Kidney glomerular epithelial cell (primary cell): ENCODE measurements at regions not wholly inside any gene's neighbourhood (a gene's known extent, or its start where the extent isn't known, plus 50 kb on each side); places are given as distances from the start of the nearest gene placed in this dataset.
"Not testable (repeated sequence)": the region's sequence is repeated elsewhere in the genome, so short reads cannot be mapped to it uniquely, and the experiment has no call there.

Source experiments
- DNase-seq: peaks from one replicate; lab custom pipeline; 2025; lab: John Stamatoyannopoulos, UW

GRCh38 chr13:55053891-55054550, 2025.4 kb downstream of the OLFM4 start:
- DNase-seq: not testable (repeated sequence)

DNA sequence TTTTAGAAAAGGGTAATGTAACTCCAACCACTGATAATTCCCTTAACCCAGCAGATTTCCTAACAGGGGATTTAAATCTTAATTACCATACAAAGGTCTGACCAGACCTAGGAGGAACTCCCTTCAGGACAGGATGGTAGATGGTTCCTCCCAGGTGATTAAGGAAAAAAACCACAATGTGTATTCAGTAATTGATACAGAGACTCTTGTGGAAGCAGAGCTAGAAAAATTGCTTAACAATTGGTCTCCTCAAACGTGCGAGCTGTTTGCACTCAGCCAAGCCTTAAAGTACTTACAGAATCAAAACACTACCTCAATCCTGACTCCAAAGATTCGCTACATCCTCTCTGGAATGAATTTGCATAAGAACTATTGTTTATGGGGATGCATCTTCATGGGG, 2027.1 kb downstream of the OLFM4 start:
- DNase-seq: not testable (repeated sequence)

DNA sequence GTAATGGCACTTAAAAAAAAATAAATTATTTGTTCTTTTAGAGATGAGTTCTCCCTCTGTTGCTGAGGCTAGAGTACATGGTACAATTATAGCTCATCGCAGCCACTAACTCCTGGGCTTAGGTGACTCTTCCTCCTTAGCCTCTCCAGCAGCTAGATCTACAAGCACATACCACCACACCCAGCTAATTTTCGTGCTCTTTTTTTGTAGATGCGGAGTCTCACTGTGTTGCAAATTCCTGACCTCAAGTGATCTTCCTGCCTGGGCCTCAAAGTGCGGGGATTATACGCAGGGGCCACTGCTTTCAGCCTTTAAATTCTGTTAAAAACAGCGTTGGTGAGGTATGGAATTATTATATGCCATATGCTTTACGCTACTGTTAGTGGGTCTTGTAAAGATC, 2034.0 kb downstream of the OLFM4 start:
- no peak for DNase-seq

GRCh38 chr13:55067946-55068345, 2039.3 kb downstream of the OLFM4 start:
- no peak for DNase-seq

- DNase-seq: no peak
Measured at GRCh38 chr13:55069746-55070145, 2041.1 kb downstream of the OLFM4 start.

DNA sequence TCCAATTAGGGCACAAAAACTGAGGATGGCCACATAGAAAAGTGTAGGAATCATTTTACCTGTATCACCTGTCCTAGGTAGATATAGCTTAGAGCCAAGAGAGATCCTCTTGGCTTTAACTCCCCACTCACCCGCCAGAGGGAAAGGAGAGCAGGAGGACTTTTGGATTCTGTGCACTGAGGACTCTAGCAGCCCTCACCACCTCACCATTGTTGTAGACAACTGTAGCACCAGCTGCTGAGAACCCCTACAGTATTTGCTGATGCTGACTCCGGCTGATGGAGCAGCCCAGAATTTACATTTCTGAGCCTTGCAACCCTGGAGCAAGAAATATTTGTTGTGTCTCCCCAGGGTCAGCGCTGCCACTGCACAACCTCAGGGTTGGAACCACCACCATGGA, 2044.4 kb downstream of the OLFM4 start:
- no peak for DNase-seq

DNA sequence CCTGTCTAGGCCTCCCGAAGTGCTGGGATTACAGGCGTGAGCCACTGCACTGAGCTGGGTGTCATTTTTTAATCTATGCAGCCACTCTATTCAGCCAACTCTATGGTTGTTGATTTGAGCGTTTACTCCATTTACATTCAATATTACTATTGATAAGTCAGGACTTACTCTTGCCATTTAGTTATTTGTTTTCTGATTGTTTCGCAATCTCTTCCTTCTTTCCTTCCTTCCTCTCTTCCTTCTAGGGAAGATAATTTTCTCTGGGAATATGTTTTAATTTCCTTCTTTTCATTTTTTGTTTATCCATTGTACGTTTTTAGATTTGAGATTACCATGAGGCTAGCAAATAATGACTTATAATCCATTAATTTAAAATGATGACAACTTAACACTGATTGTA, 2056.0 kb downstream of the OLFM4 start:
- DNase-seq: no peak

DNA sequence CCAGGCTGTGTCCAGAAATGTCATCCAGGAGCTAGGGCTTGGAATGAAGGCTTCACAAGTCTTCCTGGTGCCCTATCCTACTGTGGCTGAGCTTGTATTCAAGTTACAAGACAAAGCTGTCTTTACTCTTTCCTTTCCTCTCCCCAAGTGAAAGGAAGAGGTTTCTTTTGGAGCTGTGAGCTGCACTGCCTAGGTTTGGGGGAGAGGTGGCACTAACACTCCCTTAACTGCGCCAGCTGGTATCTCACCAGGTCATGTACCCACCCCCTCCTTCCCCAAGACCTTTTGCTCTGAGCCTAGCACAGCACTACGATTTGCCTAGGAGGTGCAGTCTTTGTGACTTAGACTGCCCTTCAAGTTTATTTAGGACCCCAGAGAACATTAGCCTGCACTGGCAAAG, 2053.6 kb upstream of the PRR20A start:
- no peak for DNase-seq

- DNase-seq: no peak
Measured at GRCh38 chr13:55090612-55091011, 2050.1 kb upstream of the PRR20A start.

DNA sequence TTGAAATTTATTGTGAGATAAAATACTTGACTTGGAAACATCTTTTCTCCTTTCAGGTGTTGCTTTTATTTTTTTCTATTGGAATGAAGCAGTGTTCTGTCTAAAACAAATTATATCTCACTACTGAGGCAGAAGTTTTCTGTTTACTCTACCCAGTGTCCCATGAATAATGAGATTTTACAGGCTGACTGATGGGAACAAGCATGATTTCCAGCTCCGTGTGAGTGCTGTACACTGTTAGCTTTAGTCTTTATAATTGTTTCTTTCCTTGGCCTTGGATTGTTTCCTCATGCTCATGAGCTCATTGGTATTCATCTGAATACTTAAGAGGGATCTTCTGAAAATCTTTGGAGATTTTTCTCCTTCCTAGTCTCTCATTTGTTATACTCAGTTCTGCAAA, 2049.5 kb upstream of the PRR20A start:
- DNase-seq: no peak

DNA sequence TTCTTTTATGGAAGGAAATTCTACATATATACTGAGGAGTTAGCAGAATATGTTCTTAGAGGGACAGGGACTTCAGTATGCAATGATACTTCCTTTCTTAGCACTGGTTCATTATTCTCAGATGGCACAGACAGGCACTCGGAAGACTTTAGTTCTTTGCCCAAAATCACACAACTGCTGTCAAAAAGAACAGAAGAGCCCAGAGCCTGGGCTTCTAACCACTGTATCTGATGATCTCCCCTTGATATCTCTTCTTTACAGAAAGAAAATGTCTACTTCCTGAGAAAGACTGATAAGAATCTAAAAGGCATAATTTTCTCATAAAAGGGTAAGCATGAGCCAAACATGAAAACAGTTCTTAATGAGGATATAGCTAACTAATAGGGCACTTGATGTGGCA, 2034.2 kb upstream of the PRR20A start:
- no peak for DNase-seq

DNA sequence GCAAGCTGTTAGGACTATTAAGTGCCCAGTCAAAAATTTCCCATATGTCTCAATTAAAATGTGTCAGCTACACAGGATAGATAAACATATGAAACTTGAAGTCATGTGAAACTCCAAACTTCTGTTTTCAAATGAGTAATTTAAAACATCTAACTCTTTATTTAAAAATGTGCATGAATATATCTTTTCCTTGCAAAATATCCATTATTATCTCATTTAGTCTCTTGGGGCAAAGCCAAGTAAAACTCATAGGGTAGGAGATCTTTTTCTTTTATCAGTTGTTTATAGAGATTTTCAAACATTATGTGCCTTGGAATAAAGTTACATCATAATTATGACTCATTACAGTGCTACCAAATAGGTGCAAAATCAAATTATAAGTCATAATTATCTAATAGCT, 2020.1 kb upstream of the PRR20A start:
- DNase-seq: no peak

DNA sequence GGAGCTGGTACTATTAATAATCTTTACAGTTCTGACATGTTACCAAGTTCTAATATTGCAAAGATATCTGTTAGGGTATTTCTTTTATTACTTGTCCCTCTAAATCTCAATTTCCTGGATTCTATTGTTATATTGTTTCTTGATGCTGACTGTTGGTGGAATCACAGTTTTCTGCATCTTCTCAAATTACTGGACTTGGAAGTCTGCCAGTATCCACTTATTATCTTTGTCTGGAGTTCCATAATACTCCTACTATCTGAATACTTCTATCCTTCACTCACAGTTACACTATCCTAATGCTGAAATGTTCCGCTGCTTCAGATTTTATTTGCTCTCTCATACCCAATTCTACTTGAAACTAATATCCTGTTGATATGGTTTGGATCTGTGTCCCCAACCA, 1985.7 kb upstream of the PRR20A start:
- no peak for DNase-seq

DNA sequence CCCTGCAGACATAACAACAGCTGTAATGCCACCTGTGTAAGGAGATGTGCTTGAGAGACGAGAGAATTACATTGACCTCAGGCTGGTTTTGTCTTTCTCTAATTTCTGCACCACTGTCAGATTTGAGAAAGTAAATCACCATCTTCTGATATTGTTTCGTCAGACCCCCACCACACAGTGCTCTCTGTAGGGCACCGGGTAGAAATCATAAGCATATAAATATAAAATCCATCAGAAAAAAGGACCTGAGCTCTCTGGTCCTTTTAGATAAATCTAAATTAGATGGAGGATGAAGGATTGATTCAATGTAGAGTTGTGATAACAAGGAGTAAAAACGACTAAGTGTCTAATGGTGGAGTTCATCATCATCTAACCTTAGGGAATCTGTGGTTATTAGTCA, 1981.0 kb upstream of the PRR20A start:
- DNase-seq: no peak

GRCh38 chr13:55160867-55161266, 1979.9 kb upstream of the PRR20A start:
- DNase-seq: no peak

GRCh38 chr13:55178582-55178981, 1962.1 kb upstream of the PRR20A start:
- not testable (repeated sequence) for DNase-seq

DNA sequence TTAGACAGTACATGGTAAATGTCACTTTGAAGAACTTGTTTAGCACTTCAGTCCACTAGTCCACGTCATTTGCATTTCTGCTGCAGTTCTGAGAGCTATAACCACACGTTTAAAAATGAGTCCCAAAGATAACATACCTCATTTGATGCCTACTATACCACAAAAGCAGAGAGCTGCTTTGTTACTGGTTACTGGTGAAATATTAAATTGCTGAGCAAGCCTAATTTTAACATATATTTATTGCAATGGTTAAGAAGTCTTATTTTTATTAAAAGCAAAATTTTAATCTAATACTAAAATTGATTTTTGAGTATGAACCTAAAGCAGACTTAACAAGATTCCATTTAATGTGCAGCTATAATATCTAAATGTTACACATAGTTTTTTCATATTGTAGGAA, 1949.7 kb upstream of the PRR20A start:
- no peak for DNase-seq

DNA sequence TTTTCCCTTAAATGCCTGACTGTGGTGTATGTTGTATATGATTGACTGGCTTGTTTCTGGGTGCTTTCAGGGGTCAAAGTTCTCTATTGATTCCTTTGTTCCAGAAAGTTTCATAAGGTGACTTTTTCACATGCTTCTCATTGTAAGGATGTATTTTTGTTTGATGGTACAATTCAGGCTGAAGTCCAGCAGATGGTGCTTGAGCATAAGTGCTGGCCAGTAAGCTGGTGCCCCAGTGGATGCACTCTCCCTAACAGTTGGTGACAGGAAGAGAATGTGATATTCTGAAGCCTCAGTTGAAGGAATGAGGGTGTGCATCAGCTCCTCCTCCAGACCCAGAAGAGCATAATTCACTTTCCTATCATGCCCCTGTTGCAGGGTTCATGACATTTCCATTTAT, 1941.6 kb upstream of the PRR20A start:
- no peak for DNase-seq

DNA sequence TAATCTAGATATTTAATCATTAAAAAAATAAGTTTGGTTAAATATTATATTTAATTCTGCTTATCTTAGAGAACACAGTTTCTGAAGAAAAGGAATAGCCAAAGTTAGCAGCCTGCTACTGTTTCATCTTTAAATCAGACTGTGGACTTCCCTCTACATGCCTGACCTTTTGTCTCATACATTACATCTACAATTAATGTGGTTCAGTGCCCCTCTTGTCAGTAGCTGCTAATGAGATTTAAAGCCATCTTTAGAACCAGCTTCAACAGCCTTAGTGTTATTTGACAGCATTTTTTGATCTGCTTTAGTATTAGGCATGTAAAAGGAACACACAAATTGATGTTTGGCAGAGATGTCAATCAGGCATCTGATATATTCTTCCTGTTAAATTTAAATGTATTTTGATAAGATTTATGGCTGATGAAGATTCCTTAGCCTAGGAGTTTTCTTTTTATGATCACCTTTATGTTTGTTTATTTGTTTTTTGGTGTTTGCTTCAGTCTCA, 1925.8 kb upstream of the PRR20A start:
- no peak for DNase-seq

DNA sequence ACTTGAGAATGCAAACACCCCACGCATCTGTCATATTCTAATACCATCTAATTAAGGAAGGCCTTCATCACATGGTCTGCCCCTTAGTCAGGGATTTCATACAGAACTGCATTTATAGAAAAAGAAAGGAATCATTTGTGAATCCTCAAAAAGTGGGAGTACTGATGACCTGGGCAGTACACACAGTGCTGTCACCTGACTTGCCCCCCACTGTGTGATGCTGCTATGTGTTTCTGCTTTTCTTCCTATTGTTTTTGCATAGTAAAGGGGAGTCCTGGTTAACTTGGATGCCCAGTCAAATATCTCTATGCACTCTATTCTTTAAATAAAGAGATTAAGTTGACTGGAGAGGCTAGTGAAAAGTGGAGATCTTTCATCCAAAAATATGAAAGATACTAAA, 1921.2 kb upstream of the PRR20A start:
- no peak for DNase-seq

GRCh38 chr13:55229906-55230569, 1910.7 kb upstream of the PRR20A start:
- DNase-seq: no peak

DNA sequence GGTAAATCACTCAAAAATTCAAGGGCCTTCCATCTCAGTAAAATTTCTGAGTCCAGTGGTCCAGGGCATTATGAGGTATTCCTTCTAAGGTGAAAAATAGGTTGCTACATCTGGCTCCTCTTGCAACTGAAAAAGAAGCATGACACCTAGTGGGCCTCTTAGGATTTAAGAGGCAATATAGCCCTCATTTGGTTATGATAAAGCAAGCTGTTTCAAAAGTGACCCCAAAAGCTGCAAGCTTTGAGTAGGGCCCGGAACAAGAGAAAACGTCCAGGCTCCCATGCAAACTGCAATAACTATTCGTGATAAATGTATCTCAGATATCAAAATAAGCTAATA, 1910.2 kb upstream of the PRR20A start:
- no peak for DNase-seq

DNA sequence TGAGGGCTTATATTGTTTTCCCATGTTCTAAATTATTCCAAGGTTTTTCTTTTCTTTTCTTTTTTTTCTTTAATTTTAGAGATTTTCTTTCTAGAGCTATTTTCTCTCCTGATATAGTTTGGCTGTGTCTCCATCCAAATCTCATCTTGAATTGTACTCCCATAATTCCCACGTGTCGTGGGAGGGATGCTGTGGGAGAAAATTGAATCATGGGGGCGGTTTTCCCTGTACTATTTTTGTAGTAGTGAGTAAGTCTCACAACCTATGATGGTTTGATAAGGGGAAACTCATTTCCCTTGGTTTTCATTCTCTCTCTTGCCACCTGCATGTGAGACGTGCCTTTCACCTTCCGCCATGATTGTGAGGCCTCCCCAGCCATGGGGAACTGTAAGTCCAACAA, 1906.4 kb upstream of the PRR20A start:
- no peak for DNase-seq

DNA sequence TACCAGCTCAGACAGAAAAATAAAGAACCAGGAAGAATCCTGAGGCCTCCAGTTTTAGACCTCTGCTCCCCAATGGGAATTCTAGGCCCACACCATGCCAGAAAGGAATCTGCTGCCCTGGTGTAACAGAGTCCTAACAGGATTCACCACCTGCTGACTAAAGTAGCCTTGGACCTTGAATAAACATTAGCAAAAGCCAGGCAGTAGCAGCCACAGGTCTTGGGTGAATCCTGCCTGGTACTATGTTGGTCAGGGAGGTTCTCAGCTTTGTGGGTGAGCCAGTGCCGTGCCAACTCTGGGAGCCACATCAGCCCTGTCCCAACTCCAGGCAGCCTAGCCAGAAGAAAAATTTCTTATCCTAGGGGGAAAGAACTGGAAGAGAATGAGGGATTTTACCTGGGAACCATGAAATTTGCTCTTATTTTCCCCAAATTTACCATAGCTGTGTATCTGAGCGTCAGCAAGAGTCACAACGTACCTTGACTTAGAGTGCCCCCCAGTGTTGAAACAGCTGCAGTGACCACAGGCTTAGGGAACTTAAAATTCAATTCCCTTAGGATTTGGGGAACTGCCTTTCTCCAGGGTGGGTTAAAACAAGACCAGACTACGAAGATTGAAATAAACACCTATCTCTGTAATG, 1895.6 kb upstream of the PRR20A start:
- no peak for DNase-seq
